Tibial nerve (tissue), 4 donors: ENCODE measurements at regions not wholly inside any gene's neighbourhood (a gene's known extent, or its start where the extent isn't known, plus 50 kb on each side); places are given as distances from the start of the nearest gene placed in this dataset.

Experiments used
- EP300 ChIP-seq, 2 donors: sonication (generic); formaldehyde crosslinking; IDR thresholded peaks; one replicate each; pipeline ENCODE4 v1.6.1; 2017; ENCODE audit warnings: antibody characterized with exemption in 2 of 2, mild to moderate bottlenecking in 1 of 2
- POLR2A ChIP-seq, 2 donors: fragments of 450-650 bp; IDR thresholded peaks; one replicate each; pipeline ENCODE4 v1.6.1; 2017; ENCODE audit warnings: antibody characterized with exemption in 2 of 2, mild to moderate bottlenecking in 2 of 2, moderate library complexity in 2 of 2
- TF ChIP-seq, protein P1 (sequence below), 5 experiments: fragments of 200-600 bp in 3 of 5; fragments of 450-650 bp in 2 of 5; sonication (generic) in 3 of 5; IDR thresholded peaks; one replicate each; pipeline ENCODE4 v1.5.1; 2016 to 2019; ENCODE audit warnings: antibody characterized with exemption in 5 of 5, mild to moderate bottlenecking in 3 of 5, moderate library complexity in 2 of 5

DNA sequence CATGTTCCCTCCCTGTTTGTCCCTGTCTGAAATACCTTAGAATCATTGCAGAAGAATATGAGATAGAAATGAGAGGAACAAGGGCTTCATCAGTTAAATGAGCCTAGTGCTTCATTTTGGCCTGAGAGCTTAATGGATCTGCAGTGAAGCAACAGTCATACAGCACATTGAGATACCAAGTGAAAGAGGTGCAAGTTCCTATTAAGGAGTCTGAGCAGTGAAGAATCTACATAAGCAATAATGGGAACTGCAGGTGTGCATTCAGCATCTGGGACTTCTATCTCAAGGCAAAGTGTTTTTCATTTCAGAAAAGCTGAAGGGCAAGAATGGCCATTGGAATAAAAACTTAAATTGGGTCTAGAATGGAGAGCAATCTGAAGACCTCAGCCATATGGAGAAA is 323.2 kb upstream of the SLC39A10 start:
- TF ChIP-seq, protein P1, sequence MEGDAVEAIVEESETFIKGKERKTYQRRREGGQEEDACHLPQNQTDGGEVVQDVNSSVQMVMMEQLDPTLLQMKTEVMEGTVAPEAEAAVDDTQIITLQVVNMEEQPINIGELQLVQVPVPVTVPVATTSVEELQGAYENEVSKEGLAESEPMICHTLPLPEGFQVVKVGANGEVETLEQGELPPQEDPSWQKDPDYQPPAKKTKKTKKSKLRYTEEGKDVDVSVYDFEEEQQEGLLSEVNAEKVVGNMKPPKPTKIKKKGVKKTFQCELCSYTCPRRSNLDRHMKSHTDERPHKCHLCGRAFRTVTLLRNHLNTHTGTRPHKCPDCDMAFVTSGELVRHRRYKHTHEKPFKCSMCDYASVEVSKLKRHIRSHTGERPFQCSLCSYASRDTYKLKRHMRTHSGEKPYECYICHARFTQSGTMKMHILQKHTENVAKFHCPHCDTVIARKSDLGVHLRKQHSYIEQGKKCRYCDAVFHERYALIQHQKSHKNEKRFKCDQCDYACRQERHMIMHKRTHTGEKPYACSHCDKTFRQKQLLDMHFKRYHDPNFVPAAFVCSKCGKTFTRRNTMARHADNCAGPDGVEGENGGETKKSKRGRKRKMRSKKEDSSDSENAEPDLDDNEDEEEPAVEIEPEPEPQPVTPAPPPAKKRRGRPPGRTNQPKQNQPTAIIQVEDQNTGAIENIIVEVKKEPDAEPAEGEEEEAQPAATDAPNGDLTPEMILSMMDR (IDR thresholded peaks at IDR 0.05), result no peak
- TF ChIP-seq EP300 (IDR thresholded peaks at IDR 0.05) (no peak), POLR2A (IDR thresholded peaks at IDR 0.05) (no peak)
